Loucy (cell line): ENCODE measurements at regions not wholly inside any gene's neighbourhood (a gene's known extent, or its start where the extent isn't known, plus 50 kb on each side); places are given as distances from the start of the nearest gene placed in this dataset.

Experiments
- EZH2phosphoT487 ChIP-seq: fragments of 200-600 bp; IDR thresholded peaks from 2 replicates; pipeline ENCODE4 v1.6.1; 2018; ENCODE audit warnings: antibody characterized with exemption, mild to moderate bottlenecking, moderate library complexity, borderline replicate concordance
- TF ChIP-seq, protein P1 (sequence below): fragments of 200-600 bp; sonication (generic); conservative IDR thresholded peaks from 2 replicates; pipeline ENCODE4 v1.5.1; 2014; ENCODE audit warnings: mild to moderate bottlenecking, antibody characterized with exemption, low read length

DNA sequence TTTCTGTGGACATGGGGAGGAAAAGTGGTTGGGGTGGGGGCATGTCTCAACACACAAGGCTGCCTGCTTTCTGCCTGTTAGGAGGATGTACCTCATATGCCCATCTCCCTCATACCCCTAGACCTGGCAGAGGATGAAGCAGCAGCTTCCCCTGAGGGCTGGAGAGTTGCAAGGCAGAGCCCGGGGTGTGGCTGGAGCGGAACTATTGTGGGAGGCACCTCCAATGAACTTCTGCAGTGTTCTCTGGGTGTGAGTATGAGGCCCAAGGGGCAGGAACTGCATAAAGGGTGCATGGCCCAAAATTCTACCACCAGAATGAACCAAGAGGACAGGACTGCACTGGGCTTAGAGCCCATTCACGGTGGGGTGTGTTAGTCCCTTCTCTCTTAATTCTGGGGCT lies 296.3 kb upstream of the SIX2 start:
- TF ChIP-seq, protein P1, sequence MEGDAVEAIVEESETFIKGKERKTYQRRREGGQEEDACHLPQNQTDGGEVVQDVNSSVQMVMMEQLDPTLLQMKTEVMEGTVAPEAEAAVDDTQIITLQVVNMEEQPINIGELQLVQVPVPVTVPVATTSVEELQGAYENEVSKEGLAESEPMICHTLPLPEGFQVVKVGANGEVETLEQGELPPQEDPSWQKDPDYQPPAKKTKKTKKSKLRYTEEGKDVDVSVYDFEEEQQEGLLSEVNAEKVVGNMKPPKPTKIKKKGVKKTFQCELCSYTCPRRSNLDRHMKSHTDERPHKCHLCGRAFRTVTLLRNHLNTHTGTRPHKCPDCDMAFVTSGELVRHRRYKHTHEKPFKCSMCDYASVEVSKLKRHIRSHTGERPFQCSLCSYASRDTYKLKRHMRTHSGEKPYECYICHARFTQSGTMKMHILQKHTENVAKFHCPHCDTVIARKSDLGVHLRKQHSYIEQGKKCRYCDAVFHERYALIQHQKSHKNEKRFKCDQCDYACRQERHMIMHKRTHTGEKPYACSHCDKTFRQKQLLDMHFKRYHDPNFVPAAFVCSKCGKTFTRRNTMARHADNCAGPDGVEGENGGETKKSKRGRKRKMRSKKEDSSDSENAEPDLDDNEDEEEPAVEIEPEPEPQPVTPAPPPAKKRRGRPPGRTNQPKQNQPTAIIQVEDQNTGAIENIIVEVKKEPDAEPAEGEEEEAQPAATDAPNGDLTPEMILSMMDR = no peak
- no peak for TF ChIP-seq EZH2phosphoT487
